ENCODE measurements at regions not wholly inside any gene's neighbourhood (a gene's known extent, or its start where the extent isn't known, plus 50 kb on each side); places are given as distances from the start of the nearest gene placed in this dataset.
A peak's percentile ranks its signal among the peaks of the same experiment; 100 is the strongest.

GRCh38 chr15:70257573-70258248 is 160.0 kb upstream of the TLE3 start:
- DNase-seq = no peak

GRCh38 chr15:70257047-70257446 is 159.3 kb upstream of the TLE3 start:
- DNase-seq = no peak

DNA sequence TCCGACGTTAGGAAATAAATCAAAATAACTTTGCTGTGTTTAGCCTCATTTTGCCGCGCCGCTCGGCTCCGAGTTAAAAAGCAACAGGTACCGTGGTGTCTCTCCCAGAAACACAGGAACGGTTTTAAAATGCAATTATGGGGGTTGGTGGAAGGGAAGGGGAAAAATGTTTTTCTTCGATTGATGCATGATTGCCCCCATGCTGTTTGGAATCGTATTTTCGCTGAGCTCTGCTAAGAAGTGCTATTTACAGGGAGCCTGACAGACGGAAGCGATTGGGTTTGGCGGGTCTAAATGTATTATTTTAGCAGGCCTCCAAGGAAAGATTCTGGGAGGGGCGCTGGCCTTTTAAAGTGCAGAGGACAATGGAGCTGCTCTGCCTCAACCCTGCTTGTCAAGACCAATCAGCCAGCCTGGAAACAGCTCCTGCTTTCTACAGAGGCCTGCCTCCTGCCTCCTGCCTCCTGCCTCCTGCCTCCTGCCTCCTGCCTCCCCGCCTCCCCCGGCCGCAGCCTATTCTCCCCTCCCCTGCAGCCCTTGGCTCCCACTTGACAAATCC is 156.7 kb upstream of the TLE3 start:
- DNase-seq = no peak

DNA sequence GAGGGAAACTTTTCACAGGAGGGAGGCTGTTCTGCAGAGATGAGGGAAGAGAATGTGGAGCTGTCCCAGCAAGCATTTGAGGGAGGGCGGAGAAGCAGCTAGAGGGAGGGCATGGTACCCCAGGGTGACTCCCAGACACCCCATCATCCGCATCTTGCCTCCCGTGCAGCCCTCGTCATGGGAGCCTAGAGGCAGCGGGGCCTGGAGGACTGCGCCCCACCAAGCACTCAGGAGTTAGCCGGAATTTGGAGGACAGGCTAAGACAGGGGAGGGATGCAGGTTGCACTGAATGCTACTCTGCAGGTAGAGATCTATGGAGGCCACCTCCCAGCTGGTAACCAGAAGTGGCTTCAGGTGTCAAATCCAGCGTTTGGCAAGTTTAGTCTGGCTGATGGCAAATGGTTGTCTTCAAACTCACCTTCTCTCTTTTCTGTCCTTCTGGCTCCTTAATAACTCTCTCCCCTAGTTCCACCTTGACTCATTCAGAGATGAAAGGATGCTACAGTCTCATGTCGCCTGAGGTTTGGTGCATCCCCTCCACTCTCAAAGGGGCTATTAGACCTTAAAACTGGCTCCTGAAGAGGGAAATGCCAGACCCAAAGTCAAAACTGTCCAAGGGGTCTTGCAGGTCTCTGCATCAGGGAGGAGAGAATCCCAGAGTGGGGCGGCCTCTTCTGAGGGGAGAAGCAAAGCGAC is 155.9 kb upstream of the TLE3 start:
- no peak for DNase-seq

DNA sequence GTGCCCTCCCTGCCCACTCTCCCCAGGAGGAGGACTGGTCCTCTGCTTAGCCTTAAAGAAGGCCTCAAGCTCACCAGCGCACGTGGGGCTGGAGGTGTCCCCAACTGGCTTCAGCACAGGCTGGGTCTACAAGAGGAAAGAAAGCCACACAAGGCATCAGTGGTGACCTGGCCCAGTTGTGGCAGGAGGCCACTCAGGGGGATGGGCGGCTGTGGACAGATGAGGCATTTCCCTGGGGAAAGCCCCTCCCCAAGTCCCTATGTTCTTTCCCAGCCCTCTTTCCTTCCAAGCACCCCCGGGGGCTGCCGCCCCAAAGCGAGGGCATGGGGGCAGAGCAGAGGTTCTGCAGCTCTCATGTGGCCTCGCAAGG is 155.2 kb upstream of the TLE3 start:
- DNase-seq = no peak

DNA sequence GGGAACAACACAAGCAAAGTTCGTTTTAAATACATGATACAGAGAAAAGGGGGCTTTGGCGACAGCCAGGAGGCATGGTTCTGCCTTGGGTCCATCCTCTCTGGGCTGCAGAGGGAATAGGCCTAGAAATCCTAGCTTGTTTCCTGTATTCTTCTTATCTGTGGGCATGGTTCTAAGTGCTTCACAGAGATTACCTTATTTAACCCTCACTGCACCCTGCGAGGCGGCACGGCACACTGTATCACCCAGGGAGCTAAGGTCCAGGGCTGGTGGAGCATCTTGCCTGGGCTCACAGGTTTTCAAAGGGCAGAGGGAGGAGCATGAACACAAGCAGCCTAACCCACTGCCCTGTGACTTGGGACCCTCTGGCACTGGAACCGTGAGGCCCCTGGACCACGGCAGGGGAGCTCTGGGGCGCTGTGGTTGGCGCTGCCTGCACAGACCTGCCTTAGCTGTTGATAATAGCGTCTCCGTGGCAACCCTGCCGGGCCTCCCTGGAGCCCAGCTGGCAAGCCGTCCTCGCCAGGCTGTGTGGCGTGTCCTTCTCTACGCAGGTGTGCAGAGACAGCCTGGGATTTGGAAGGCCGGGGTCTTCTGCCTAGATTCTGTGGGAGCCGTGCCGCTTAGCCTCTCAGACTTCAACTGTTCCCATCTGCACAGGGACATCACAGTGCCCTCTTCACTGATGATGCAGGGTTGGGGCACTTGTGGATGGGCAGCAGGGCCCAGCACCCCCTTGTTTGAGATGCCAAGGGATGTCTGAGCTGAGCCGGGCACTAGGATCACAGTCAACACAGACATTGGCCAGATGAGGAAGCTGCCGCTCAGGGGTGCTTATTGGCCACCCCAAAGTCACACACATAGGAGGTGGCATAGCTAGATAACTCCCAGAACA is 154.6 kb upstream of the TLE3 start:
- DNase-seq = peak; percentile 68 to 74

DNA sequence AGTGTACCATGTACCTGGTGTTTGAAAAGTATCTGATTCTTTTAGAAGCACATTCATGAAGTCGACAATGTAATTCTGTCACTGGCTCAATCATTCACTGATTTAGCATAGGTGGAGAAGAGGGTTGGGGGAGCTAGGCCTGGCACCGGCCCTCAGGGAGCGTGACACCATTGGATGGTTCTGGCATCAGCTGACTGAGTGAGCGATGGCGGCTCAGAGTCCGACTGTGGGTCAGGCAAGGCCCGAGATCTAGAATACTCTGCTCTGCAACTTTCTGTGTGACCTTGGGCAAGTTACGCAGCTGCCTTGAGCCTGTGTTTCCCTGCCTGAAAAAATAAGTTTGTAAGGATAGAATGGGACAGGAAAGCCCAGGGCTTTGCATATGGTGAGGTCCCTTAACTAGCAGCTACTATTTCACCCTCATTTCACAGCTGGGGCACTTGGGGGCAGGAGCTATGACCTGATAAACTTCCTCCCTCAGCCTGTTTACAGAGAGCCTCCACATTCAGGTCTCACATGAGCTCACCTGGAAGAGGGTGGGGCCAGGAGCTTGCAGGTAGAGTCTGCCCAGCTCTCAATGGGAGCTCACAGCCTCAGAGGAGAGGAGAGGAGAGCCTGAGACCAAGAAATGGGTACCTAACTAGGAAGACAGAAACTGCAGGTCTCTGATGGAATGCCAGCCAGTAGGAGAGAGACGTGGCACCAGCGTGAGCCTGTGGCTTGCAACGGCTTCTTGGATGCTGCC is 153.7 kb upstream of the TLE3 start:
- no peak for DNase-seq

DNA sequence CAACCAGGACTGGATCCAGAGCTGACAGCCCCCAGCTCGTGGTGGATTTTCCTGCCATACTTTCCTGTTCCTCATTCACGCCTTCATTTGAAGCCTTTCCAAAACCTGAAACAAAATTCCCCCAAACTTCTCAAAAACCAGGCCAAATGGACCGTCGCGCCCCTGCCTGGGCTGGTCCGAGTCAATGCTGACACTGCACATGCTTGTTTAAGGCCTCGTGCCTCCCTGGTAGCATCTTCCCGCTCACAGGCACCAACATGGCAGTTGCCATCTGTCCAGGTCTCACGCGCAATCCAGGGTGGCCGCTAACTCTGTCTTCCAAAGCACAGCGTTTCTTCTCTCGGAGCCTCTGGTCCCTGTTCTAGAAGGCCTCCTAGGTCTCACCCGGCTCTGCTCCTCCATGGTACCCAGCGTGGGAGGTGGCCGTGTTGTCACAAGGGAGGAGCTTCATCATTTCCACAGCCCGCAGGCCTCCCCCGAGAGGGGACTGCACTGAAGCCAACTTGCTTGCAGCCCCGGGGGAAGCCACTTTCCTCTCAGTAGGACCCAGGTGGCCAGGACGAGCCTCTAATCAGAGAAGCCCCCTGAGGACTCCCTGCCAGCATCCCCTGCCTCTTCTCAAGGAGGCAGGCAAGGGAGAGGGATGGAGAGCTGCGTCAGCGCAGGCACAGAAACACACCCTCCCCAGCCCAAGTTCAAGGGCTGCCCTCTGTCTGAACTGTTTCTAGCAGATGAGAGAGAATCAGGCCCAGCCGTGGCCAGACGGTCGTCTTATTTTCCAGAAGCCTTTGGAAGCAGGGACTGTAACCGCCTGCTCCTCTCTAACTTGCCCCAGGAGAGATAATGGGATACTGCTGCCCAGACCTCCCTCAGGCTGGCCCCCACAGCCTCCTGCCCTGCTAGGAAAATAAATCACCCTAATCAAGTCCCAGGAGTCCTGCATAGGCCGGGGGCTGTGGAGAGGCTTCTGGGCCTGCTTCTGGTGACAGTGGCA is 152.8 kb upstream of the TLE3 start:
- no peak for DNase-seq

GRCh38 chr15:70249616-70250015 is 151.9 kb upstream of the TLE3 start:
- DNase-seq = no peak

DNA sequence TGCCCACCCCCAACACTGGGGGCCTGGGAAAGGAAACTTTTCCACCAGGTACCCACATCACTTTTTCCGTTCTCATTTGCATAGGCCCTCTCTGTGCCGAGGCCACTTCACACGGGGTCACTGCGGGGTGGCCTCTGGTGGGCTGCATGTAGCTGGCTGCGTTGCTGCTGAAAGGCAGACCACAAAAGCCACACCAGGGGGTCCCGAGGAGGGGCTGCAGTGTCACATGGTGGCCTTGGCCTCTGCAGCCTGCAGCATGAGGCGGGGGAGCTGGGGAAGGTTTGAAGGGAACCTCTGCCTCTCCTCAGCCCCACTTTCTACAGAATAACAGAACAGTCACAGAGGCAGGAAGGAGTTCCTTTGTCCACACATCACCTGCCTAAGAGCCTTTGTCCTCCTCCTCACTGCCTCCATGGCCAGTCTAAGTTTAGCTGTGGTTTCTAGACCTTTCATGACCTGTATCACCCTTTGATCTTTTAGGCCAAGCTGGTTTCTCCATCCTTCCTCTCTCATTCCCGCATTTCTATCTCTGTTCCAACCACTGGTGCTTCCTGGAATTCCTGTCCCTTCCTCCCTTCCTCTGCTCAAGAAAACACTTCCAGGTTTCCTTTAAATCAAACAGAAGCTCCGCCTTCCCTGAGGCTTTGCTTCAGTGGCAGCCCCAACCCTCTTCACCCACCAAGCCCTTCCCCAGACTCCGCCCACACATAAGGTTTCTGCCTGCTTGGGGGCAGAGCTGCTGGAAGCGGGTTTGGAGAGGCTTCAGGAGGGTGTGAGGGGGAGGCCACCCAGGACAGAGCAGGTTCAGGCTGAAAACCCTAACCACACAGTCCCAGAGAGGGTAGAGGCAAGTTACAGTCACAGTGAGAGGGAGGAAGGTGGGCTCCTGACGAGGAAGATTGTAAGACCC is 150.7 kb upstream of the TLE3 start:
- no peak for DNase-seq

- no peak for DNase-seq
Measured at GRCh38 chr15:70247281-70247680, 149.6 kb upstream of the TLE3 start.

GRCh38 chr15:70246623-70247220 is 149.0 kb upstream of the TLE3 start:
- DNase-seq = no peak

DNA sequence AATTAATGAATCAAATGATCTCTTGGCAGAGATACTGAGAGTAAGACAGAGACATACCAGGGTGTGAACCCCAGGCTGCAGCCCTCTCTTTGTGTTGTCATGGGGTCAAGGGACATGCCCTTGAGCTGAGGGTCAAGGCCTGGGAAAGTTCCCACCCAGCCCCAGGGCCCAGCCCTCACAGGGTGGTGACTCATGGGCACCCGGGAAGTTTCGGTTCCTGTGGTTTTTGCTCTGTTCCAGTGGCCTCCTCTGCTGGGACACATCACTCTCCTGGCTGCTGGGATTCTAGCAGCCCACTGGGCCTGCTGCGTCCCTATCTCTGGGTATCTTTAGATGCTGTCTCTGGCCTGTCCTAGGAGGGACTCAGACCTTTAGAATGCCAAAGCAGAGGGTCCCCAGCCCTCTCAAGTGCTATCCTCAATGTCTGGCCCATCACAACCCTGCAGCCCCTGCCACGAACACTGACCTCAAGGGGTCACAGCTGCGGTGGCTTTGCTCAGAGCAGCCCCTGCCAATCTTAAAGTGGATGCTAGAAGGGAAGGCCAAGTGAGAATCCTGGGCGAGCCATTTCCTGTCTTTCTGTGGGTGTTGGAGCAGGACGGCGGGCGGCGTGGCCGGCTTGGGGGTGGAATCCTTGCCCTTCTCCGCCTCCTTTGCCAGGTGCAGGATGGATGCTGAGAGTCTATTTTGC is 148.4 kb upstream of the TLE3 start:
- DNase-seq = no peak

DNA sequence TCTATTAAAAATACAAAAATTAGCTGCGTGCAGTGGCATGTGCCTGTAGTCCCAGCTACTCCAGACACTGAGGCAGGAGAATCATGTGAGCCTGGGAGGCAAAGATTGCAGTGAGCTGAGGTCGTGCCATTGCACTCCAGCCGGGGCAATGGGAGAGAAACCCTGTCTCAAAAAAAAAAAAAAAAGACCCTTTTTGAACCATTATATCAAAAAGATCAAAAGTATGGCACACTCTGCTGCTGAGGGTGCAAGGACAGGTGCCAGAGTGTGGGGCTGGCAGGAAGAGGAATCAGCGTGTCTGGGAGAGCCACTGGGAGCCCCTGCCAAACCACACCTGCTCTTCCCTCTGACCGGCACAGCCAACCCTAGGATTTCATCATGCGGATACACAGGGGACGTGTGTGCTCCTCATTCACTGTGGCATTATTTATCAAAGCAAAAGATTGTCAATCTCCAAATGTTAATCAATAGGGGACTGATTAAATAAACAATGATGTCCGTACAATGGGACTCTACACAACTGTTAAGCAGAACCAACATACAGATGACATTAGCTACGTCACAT is 147.3 kb upstream of the TLE3 start:
- peak; percentile 13 to 39 for DNase-seq

- no peak for DNase-seq
Measured at GRCh38 chr15:70243686-70244540, 146.2 kb upstream of the TLE3 start.

- DNase-seq = no peak
Measured at GRCh38 chr15:70242951-70243685, 145.4 kb upstream of the TLE3 start.
